SU-DHL-6 (cell line): ENCODE measurements at regions not wholly inside any gene's neighbourhood (a gene's known extent, or its start where the extent isn't known, plus 50 kb on each side); places are given as distances from the start of the nearest gene placed in this dataset.

Source experiments
- H2AFZ ChIP-seq: fragments of 200-600 bp; sonication (generic); 2 replicates; pipeline ENCODE4 v1.6.1; 2014; ENCODE audit warnings: low read depth, mild to moderate bottlenecking, moderate library complexity, mixed read lengths, antibody characterized with exemption, low read length; ENCODE audit not compliant: severe bottlenecking
- H3F3A ChIP-seq: fragments of 200-600 bp; shearing (Covaris generic); 2 replicates; pipeline ENCODE4 v1.6.0; 2016; ENCODE audit warnings: antibody characterized with exemption, mild to moderate bottlenecking; ENCODE audit not compliant: insufficient read depth
- H3K27ac ChIP-seq: fragments of 200-600 bp; sonication (generic); 2 replicates; pipeline ENCODE4 v1.5.1; 2016; ENCODE audit warnings: low read depth, mild to moderate bottlenecking, low read length, moderate library complexity, mixed read lengths
- H3K27me3 ChIP-seq: fragments of 200-600 bp; sonication (generic), shearing (Covaris generic); 2 replicates; pipeline ENCODE4 v1.6.0; 2014; ENCODE audit warnings: mild to moderate bottlenecking, low read length
- H3K36me3 ChIP-seq: fragments of 200-600 bp; sonication (generic); 2 replicates; pipeline ENCODE4 v1.6.1; 2014; ENCODE audit warnings: mild to moderate bottlenecking, low read length, mixed read lengths
- H3K4me2 ChIP-seq: fragments of 300-600, 200-600 bp; shearing (Covaris generic), sonication (generic); 2 replicates; pipeline ENCODE4 v1.6.0; 2014; ENCODE audit warnings: low read length, low read depth, mild to moderate bottlenecking; ENCODE audit not compliant: poor library complexity, severe bottlenecking
- H3K4me3 ChIP-seq: fragments of 200-600 bp; sonication (generic); 2 replicates; pipeline ENCODE4 v1.5.1; 2014; ENCODE audit warnings: antibody characterized with exemption, low read length, mild to moderate bottlenecking, mixed read lengths; ENCODE audit not compliant: insufficient read depth, poor library complexity, severe bottlenecking
- H3K79me2 ChIP-seq: fragments of 200-600 bp; sonication (generic); 2 replicates; pipeline ENCODE4 v1.6.1; 2014; ENCODE audit warnings: mild to moderate bottlenecking, low read length, moderate library complexity; ENCODE audit not compliant: insufficient read depth
- H3K9ac ChIP-seq: fragments of 200-600 bp; sonication (generic); 2 replicates; pipeline ENCODE4 v1.7.0; 2014; ENCODE audit warnings: mild to moderate bottlenecking, low read length
- H3K9me2 ChIP-seq: fragments of 200-600 bp; sonication (generic); replicated peaks from 2 replicates; pipeline ENCODE4 v1.6.1; 2014; ENCODE audit warnings: low read length; ENCODE audit not compliant: insufficient read depth
- H3K9me3 ChIP-seq: fragments of 200-600 bp; sonication (generic); 2 replicates; pipeline ENCODE4 v1.6.1; 2014; ENCODE audit warnings: low read length, mixed read lengths; ENCODE audit not compliant: insufficient read depth
- H4K20me1 ChIP-seq: fragments of 200-600 bp; sonication (generic); 2 replicates; pipeline ENCODE4 v1.6.1; 2014; ENCODE audit warnings: low read depth, mild to moderate bottlenecking, antibody characterized with exemption, low read length, moderate library complexity, mixed read lengths
- EZH2phosphoT487 ChIP-seq: fragments of 200-600 bp; sonication (generic), shearing (Covaris generic); conservative IDR thresholded peaks from 2 replicates; pipeline ENCODE4 v1.6.1; 2018; ENCODE audit warnings: mild to moderate bottlenecking, antibody characterized with exemption, low read length, moderate library complexity, mixed read lengths
- TF ChIP-seq, protein P1 (sequence below): fragments of 200-600 bp; sonication (generic); IDR thresholded peaks from one replicate; pipeline ENCODE4 v1.5.1; 2017; ENCODE audit warnings: antibody characterized with exemption, mild to moderate bottlenecking, low read length, moderate library complexity; ENCODE audit not compliant: insufficient read depth, poor library complexity, severe bottlenecking

DNA sequence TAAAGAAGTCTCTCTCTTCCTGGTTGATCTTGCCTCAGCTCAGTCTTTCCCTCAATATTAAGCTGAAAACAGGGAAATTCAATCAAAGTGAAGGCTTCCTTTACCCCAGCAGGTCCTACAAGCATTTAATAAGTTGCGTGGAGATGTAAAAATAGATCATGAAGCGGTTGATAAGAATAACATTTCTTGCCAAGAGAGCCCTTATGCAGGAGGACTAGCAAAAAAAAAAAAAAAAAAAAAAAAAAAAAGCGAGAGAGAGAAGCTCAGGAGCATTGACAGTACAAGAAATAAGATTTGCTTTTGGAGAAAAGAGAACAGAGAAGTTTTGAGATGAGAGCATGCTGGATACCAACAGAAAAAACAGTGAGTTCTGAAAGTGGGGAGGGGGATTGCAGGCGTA is 112.2 kb upstream of the CLMP start:
- no peaks in the 10 kb centered on the region for H3K9me2 ChIP-seq
- H4K20me1 ChIP-seq: no peaks in the 10 kb centered on the region
- H3K36me3 ChIP-seq: no peaks in the 10 kb centered on the region
- H3K4me3 ChIP-seq: no peak overlapping the region
- H3K9ac ChIP-seq: no peak overlapping the region
- peaks cover 8% of the 10 kb centered on the region; the same call in 1 of the 2 replicates for H3F3A ChIP-seq
- H3K79me2 ChIP-seq: no peaks in the 10 kb centered on the region
- H2AFZ ChIP-seq: no peak overlapping the region
- no peak for TF ChIP-seq EZH2phosphoT487
- TF ChIP-seq, protein P1, sequence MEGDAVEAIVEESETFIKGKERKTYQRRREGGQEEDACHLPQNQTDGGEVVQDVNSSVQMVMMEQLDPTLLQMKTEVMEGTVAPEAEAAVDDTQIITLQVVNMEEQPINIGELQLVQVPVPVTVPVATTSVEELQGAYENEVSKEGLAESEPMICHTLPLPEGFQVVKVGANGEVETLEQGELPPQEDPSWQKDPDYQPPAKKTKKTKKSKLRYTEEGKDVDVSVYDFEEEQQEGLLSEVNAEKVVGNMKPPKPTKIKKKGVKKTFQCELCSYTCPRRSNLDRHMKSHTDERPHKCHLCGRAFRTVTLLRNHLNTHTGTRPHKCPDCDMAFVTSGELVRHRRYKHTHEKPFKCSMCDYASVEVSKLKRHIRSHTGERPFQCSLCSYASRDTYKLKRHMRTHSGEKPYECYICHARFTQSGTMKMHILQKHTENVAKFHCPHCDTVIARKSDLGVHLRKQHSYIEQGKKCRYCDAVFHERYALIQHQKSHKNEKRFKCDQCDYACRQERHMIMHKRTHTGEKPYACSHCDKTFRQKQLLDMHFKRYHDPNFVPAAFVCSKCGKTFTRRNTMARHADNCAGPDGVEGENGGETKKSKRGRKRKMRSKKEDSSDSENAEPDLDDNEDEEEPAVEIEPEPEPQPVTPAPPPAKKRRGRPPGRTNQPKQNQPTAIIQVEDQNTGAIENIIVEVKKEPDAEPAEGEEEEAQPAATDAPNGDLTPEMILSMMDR: no peak
- H3K4me2 ChIP-seq: no peak overlapping the region
- no peaks in the 10 kb centered on the region for H3K27me3 ChIP-seq
- no peaks in the 10 kb centered on the region for H3K9me3 ChIP-seq
- no peak overlapping the region for H3K27ac ChIP-seq

DNA sequence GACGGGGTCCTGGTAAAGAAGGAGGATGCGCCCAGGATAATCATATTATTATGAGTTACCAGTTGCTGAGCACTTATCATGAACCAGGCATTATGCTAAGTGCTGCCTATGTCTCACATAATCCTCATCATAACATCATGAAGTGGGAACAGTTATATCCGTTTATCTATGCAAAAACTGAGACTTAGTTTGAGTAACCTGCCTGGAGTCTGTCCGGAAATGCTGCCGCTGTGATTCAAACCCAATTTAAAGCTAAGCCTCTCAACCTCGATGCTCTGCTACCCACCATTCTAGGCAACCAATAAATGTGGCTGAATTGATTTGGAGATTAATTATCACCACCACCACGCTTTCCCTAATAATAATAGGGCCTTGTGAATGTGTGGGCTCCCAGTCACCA is 111.5 kb upstream of the CLMP start:
- no peaks in the 10 kb centered on the region for H3K9me3 ChIP-seq
- H3F3A ChIP-seq: peaks cover 8% of the 10 kb centered on the region; the same call in 1 of the 2 replicates
- H2AFZ ChIP-seq: no peak overlapping the region
- no peaks in the 10 kb centered on the region for H4K20me1 ChIP-seq
- no peaks in the 10 kb centered on the region for H3K79me2 ChIP-seq
- H3K27me3 ChIP-seq: no peaks in the 10 kb centered on the region
- no peaks in the 10 kb centered on the region for H3K9me2 ChIP-seq
- H3K9ac ChIP-seq: no peak overlapping the region
- TF ChIP-seq, protein P1: no peak
- no peak for TF ChIP-seq EZH2phosphoT487
- H3K4me2 ChIP-seq: no peak overlapping the region
- H3K4me3 ChIP-seq: no peak overlapping the region
- H3K36me3 ChIP-seq: no peaks in the 10 kb centered on the region
- no peak overlapping the region for H3K27ac ChIP-seq

DNA sequence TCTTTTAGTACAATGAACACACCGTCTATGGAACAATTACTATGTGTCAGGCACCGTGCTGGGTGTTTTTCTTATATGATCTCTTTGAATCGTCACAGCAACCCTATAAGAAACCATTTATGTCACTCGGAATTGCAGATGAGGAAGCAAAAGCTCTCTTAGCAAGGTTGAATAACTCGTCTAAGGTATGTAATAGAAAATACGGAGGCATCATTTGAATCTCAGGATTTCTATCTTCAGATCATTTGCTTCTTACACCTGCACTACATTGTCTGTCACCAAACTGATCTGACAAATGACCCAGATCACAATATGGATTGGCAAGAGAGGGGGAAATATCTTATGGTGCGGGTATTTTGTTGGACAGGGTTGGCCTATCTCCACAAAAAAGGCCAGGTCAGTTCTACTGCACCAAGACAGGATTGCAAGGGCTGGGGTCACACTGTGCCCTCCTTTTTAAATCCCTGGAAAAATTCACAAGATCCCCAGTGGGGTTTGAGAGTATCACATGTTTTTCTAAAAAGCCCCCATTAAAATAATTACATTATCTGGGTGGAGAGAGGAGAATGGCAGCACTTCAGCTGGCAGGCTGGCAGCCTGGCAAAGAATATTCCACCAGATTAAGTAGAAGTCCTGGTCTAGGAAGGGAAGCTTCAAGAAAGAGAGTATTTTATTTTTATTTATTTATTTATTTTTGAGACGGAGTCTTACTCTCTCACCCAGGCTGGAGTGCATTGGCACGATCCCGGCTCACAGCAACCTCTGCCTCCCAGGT is 110.7 kb upstream of the CLMP start:
- H3K4me3 ChIP-seq: no peak overlapping the region
- H3K9me2 ChIP-seq: no peaks in the 10 kb centered on the region
- H3K4me2 ChIP-seq: no peak overlapping the region
- peaks cover 8% of the 10 kb centered on the region; the same call in 1 of the 2 replicates for H3F3A ChIP-seq
- H3K9me3 ChIP-seq: no peaks in the 10 kb centered on the region
- TF ChIP-seq, protein P1: no peak
- no peak for TF ChIP-seq EZH2phosphoT487
- no peak overlapping the region for H3K9ac ChIP-seq
- H3K36me3 ChIP-seq: no peaks in the 10 kb centered on the region
- H4K20me1 ChIP-seq: no peaks in the 10 kb centered on the region
- H2AFZ ChIP-seq: no peak overlapping the region
- no peaks in the 10 kb centered on the region for H3K79me2 ChIP-seq
- no peak overlapping the region for H3K27ac ChIP-seq
- no peaks in the 10 kb centered on the region for H3K27me3 ChIP-seq
